ENCODE measurements at regions not wholly inside any gene's neighbourhood (a gene's known extent, or its start where the extent isn't known, plus 50 kb on each side); places are given as distances from the start of the nearest gene placed in this dataset.

DNA sequence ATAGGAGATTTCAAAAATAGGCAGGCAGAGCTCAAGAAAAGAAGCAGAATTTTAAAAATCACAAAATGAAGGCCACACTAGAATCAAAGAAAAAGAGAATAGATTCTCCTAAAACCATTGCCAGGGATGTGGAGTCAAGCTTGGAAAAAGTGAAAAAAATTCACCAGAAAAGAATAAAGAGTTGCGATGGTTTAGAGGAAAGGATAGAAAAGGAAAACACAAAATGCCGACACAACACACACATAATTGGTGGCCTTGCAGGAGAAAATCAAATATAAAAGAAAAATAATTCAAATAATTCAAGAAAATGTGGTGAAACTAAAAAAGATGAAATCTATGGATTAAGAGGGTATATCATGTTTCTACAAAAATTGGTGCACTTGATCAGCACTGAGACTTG is 181.6 kb upstream of the C14orf180 start:
- TF ChIP-seq, protein P1, sequence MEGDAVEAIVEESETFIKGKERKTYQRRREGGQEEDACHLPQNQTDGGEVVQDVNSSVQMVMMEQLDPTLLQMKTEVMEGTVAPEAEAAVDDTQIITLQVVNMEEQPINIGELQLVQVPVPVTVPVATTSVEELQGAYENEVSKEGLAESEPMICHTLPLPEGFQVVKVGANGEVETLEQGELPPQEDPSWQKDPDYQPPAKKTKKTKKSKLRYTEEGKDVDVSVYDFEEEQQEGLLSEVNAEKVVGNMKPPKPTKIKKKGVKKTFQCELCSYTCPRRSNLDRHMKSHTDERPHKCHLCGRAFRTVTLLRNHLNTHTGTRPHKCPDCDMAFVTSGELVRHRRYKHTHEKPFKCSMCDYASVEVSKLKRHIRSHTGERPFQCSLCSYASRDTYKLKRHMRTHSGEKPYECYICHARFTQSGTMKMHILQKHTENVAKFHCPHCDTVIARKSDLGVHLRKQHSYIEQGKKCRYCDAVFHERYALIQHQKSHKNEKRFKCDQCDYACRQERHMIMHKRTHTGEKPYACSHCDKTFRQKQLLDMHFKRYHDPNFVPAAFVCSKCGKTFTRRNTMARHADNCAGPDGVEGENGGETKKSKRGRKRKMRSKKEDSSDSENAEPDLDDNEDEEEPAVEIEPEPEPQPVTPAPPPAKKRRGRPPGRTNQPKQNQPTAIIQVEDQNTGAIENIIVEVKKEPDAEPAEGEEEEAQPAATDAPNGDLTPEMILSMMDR (IDR thresholded peaks at IDR 0.05 in 4 of 5, conservative IDR thresholded peaks at IDR 0.05 in 1 of 5), result no peak
- TF ChIP-seq POLR2A (IDR thresholded peaks at IDR 0.05), result no peak
